ENCODE measurements at regions not wholly inside any gene's neighbourhood (a gene's known extent, or its start where the extent isn't known, plus 50 kb on each side); places are given as distances from the start of the nearest gene placed in this dataset.

DNA sequence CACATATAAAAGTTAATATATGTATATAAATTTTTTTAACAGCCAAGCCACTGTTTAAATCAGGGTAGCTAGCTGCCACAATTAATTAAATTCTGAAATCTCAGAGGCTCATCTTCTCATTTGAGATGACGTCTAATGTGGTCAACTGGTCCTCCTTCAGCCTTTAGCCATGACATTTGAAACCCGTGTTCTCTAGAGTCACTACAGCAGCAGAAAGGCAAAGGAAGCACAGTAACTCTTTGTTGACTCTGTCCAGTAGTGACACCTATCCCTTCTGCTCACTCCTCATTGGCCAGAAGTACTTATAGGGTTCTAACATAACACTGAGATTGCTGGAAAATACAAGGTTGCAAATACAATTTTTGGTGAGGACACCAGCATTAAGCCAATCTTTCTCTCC is 555.5 kb downstream of the ETV1 start:
- Histone ChIP-seq H3K36me3 (ENCODE audit: insufficient read depth, low read length) (no peaks in the 10 kb centered on the region), H3K9me3 (ENCODE audit: low read depth, low read length) (no peaks in the 10 kb centered on the region), H3K9ac (ENCODE audit: insufficient read length) (no peak overlapping the region), H3K27ac (no peak overlapping the region), H3K4me3 (no peak overlapping the region)
- no peak for DNase-seq (ENCODE audit: low read depth, low spot score)
- TF ChIP-seq EZH2 (IDR thresholded peaks at IDR 0.05) (no peak), FOXP2 (optimal IDR thresholded peaks at IDR 0.05; ENCODE audit: control extremely low read depth, extremely low read length, insufficient read depth) (no peak), POLR2AphosphoS5 (IDR thresholded peaks at IDR 0.05; ENCODE audit: borderline replicate concordance, low read depth, low read length) (no peak)

DNA sequence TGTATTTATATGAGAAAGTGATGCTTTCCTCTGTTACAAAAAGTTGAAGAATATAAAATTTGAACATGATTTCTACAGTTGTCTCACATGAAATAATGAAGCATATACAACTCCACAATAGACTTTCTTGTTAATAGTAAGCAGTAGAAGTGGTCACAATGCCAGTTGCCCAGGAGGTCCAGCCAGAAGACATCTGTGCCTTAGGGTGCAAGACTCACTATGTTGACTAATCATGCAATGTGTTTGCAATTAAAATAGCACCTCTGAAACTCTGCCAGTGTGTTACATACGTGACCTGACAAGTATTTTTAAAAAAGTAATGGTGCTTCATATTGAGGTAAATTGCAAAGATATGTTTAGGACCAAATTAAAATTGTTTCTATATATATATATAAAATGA is 547.2 kb downstream of the ETV1 start:
- no peak overlapping the region for H3K27ac ChIP-seq
- no peaks in the 10 kb centered on the region for H3K36me3 ChIP-seq (ENCODE audit: insufficient read depth, low read length)
- no peaks in the 10 kb centered on the region for H3K9me3 ChIP-seq (ENCODE audit: low read depth, low read length)
- DNase-seq (ENCODE audit: low read depth, low spot score), result no peak
- no peak for TF ChIP-seq POLR2AphosphoS5 (IDR thresholded peaks at IDR 0.05; ENCODE audit: borderline replicate concordance, low read depth, low read length)
- TF ChIP-seq EZH2 (IDR thresholded peaks at IDR 0.05), result no peak
- no peak for TF ChIP-seq FOXP2 (optimal IDR thresholded peaks at IDR 0.05; ENCODE audit: control extremely low read depth, extremely low read length, insufficient read depth)
- no peak overlapping the region for H3K9ac ChIP-seq (ENCODE audit: insufficient read length)
- H3K4me3 ChIP-seq, result no peak overlapping the region

DNA sequence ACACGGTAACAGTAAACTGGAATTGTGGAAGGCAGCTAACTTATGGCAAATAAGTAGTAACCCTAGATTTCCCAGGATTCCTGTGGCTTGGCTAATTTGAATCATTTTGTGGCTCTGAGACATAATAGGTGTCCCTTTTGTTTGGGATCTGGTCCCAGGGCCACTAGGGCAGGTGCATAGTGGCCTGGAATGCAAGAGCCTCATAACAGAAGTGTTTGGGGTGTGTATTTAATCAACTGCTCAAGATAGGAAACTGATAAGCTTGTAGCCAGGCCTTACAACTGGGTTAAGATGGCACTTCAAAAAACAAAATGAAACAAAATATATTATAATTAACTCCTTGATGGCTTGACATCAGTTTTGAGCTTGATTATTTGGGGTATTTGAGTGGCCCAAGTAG is 541.8 kb downstream of the ETV1 start:
- no peaks in the 10 kb centered on the region for H3K9me3 ChIP-seq (ENCODE audit: low read depth, low read length)
- TF ChIP-seq POLR2AphosphoS5 (IDR thresholded peaks at IDR 0.05; ENCODE audit: borderline replicate concordance, low read depth, low read length), result no peak
- TF ChIP-seq FOXP2 (optimal IDR thresholded peaks at IDR 0.05; ENCODE audit: control extremely low read depth, extremely low read length, insufficient read depth), result no peak
- TF ChIP-seq EZH2 (IDR thresholded peaks at IDR 0.05), result no peak
- H3K27ac ChIP-seq, result no peak overlapping the region
- no peaks in the 10 kb centered on the region for H3K36me3 ChIP-seq (ENCODE audit: insufficient read depth, low read length)
- no peak overlapping the region for H3K9ac ChIP-seq (ENCODE audit: insufficient read length)
- DNase-seq (ENCODE audit: low read depth, low spot score), result no peak
- no peak overlapping the region for H3K4me3 ChIP-seq

DNA sequence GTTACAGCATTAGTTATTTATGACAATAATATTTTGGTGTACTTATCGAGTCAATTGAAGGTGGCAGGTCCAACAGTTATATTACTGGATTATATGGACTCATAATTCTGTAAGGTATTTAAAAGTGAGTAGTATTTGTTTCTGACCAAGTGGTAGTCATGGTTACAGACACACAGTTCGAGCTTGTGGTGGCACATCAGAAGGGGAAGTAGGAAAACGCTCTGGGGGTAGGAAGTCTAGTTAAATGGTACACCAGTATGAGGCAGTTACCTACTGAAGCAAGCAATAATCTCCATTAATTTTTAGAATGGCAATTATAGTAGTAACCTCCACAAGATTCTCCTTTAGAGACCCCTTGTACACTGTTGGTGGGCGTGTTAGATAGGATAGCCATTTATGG is 541.2 kb downstream of the ETV1 start:
- no peak for DNase-seq (ENCODE audit: low read depth, low spot score)
- Histone ChIP-seq H3K9me3 (ENCODE audit: low read depth, low read length) (no peaks in the 10 kb centered on the region), H3K36me3 (ENCODE audit: insufficient read depth, low read length) (no peaks in the 10 kb centered on the region), H3K4me3 (no peak overlapping the region), H3K9ac (ENCODE audit: insufficient read length) (no peak overlapping the region), H3K27ac (no peak overlapping the region)
- TF ChIP-seq FOXP2 (optimal IDR thresholded peaks at IDR 0.05; ENCODE audit: control extremely low read depth, extremely low read length, insufficient read depth) (no peak), EZH2 (IDR thresholded peaks at IDR 0.05) (no peak), POLR2AphosphoS5 (IDR thresholded peaks at IDR 0.05; ENCODE audit: borderline replicate concordance, low read depth, low read length) (no peak)

DNA sequence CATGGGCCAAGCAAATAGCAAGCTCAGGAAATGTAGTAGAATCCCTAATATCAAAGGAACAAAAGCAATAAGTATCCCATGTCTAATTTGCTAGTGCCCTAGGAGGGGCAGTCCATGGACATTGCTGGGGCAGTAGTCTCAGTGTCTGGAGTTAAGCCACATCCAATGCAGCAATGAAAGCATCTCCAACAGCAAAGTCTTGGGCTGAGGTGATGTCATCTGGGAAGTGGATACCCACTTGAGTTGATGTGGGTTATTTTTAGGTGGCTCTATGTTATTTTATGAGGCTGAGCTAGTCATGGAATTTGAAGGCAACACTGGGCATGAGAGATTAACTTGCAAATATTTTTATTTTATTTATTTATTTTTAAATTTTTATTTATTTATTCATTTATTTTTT is 540.0 kb downstream of the ETV1 start:
- no peaks in the 10 kb centered on the region for H3K9me3 ChIP-seq (ENCODE audit: low read depth, low read length)
- no peak overlapping the region for H3K27ac ChIP-seq
- no peaks in the 10 kb centered on the region for H3K36me3 ChIP-seq (ENCODE audit: insufficient read depth, low read length)
- DNase-seq (ENCODE audit: low read depth, low spot score), result no peak
- H3K9ac ChIP-seq (ENCODE audit: insufficient read length), result no peak overlapping the region
- no peak overlapping the region for H3K4me3 ChIP-seq
- TF ChIP-seq EZH2 (IDR thresholded peaks at IDR 0.05) (no peak), FOXP2 (optimal IDR thresholded peaks at IDR 0.05; ENCODE audit: control extremely low read depth, extremely low read length, insufficient read depth) (no peak), POLR2AphosphoS5 (IDR thresholded peaks at IDR 0.05; ENCODE audit: borderline replicate concordance, low read depth, low read length) (no peak)

DNA sequence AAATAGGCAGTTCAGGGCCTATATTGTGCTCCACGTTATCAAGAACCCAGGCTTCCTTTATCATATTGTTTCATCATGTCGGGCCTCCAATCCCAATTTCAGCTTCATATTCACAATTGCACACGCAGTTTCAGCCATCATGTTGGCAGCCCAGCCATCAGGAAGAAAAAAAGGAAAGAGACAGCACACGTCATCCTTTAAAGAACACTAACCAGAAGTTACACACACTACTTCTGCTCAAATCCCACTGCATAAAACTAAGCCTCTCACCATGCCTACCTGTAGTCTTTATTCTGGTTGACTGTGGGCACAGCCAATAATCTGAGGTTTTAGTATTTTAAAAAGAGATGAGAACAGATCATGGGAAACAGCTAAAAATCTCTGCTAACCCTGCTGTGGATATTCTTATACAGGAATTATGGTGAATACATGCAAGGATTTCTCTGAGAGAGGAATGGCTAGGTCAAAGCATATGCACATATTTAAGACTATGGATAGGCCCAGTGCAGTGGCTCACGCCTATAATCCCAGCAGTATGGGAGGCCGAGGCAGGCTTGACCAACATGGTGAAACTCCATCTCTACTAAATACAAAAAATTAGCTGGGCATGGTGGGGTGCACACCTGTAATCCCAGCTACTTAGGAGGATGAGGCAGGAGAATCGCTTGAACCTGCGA is 534.4 kb downstream of the ETV1 start:
- TF ChIP-seq FOXP2 (optimal IDR thresholded peaks at IDR 0.05; ENCODE audit: control extremely low read depth, extremely low read length, insufficient read depth) (no peak), EZH2 (IDR thresholded peaks at IDR 0.05) (no peak), POLR2AphosphoS5 (IDR thresholded peaks at IDR 0.05; ENCODE audit: borderline replicate concordance, low read depth, low read length) (no peak)
- Histone ChIP-seq H3K4me3 (no peak overlapping the region), H3K27ac (no peak overlapping the region), H3K36me3 (ENCODE audit: insufficient read depth, low read length) (no peaks in the 10 kb centered on the region), H3K9ac (ENCODE audit: insufficient read length) (no peak overlapping the region), H3K9me3 (ENCODE audit: low read depth, low read length) (no peaks in the 10 kb centered on the region)
- DNase-seq (ENCODE audit: low read depth, low spot score), result no peak

DNA sequence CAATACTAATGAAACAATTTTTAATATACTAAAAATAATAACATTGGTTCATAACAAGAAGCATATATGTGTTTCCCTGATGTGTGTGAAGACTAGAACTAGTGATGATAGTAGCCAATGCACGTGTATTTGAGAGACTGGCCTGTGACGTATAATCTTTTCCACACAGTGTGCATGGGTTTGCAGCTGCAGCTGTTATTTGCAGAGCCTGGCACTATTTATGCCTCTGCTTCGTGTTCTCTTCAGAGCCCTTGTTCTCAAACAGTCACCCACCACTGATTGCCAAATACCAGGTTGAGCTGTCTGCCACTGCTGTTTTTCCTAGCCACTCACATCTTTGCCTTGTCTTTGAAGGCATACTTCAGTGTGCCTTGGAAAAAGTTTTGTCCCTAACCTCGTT is 531.7 kb downstream of the ETV1 start:
- Histone ChIP-seq H3K36me3 (ENCODE audit: insufficient read depth, low read length) (no peaks in the 10 kb centered on the region), H3K9ac (ENCODE audit: insufficient read length) (no peak overlapping the region), H3K4me3 (no peak overlapping the region), H3K27ac (no peak overlapping the region), H3K9me3 (ENCODE audit: low read depth, low read length) (no peaks in the 10 kb centered on the region)
- TF ChIP-seq POLR2AphosphoS5 (IDR thresholded peaks at IDR 0.05; ENCODE audit: borderline replicate concordance, low read depth, low read length) (no peak), FOXP2 (optimal IDR thresholded peaks at IDR 0.05; ENCODE audit: control extremely low read depth, extremely low read length, insufficient read depth) (no peak), EZH2 (IDR thresholded peaks at IDR 0.05) (no peak)
- no peak for DNase-seq (ENCODE audit: low read depth, low spot score)

DNA sequence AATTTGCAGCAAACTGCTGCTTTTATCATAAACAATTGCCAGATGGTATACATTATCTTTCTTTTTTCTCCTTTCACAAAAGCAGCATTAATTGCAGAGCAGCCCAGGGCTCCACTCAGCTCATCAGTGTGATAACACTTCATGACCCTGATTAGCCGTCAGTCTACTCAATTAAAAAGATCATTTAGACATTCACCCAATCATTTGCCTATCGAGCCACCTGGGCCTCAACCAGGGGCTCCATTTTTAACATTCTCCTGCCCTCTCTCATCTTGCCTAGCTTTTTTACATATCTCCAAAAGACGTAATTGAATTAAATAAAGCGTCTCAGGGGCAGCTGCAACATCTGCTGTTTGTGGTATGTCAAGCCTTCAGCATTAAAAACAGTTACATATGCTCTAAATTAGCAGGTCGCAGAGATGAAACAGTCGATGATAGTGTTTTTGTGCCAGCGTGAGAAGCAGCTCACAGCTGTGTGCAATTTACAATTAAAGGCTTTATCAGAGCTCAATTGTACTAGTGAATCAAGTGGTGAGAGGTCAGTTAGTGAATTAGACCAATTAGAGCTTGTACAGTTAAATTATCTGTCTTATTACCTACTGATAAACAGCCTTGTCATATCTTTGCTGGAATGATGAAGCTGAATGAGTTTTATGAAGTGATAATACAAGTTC is 522.5 kb downstream of the ETV1 start:
- H3K9me3 ChIP-seq (ENCODE audit: low read depth, low read length), result no peaks in the 10 kb centered on the region
- peak; percentile 18 for DNase-seq (ENCODE audit: low read depth, low spot score)
- peak overlapping the region; percentile 78 for H3K27ac ChIP-seq
- no peaks in the 10 kb centered on the region for H3K36me3 ChIP-seq (ENCODE audit: insufficient read depth, low read length)
- no peak for TF ChIP-seq FOXP2 (optimal IDR thresholded peaks at IDR 0.05; ENCODE audit: control extremely low read depth, extremely low read length, insufficient read depth)
- TF ChIP-seq EZH2 (IDR thresholded peaks at IDR 0.05), result no peak
- no peak for TF ChIP-seq POLR2AphosphoS5 (IDR thresholded peaks at IDR 0.05; ENCODE audit: borderline replicate concordance, low read depth, low read length)
- H3K9ac ChIP-seq (ENCODE audit: insufficient read length), result peak overlapping the region; percentile 21
- H3K4me3 ChIP-seq, result peak overlapping the region; percentile 71
